HAP-1 (cell line): ENCODE measurements at regions not wholly inside any gene's neighbourhood (a gene's known extent, or its start where the extent isn't known, plus 50 kb on each side); places are given as distances from the start of the nearest gene placed in this dataset.

Experiments used
- DNase-seq, 2 experiments: peaks; one replicate each; pipeline ENCODE4 v3.0.0-alpha.2; 2016 to 2020; ENCODE audit warnings: low spot score in 2 of 2
- H3K27me3 ChIP-seq: fragments of 250-450 bp; sonication (Bioruptor Pico); 2 replicates; pipeline ENCODE4 v1.5.1; 2020; ENCODE audit warnings: low read depth, mild to moderate bottlenecking, moderate library complexity
- H3K36me3 ChIP-seq: fragments of 250-450 bp; sonication (Bioruptor Pico); replicated peaks from 2 replicates; pipeline ENCODE4 v1.5.1; 2020; ENCODE audit warnings: mild to moderate bottlenecking
- H3K4me1 ChIP-seq: fragments of 250-450 bp; sonication (Bioruptor Pico); 2 replicates; pipeline ENCODE4 v1.5.1; 2020; ENCODE audit warnings: mild to moderate bottlenecking
- H3K4me3 ChIP-seq: fragments of 250-450 bp; sonication (Bioruptor Pico); 2 replicates; pipeline ENCODE4 v1.5.1; 2020; ENCODE audit warnings: mild to moderate bottlenecking, moderate library complexity
- H3K9me3 ChIP-seq: fragments of 250-450 bp; sonication (Bioruptor Pico); 2 replicates; pipeline ENCODE4 v1.5.1; 2020; ENCODE audit warnings: mild to moderate bottlenecking, moderate library complexity
- in situ Hi-C: fragments of 300-500 bp; cut with MboI; formaldehyde crosslinking; loops from 3 replicates; pipeline ENCODE4 v1.14.3; 2020; ENCODE audit warnings: low sequenced_read_pairs, inconsistent platforms, mixed read lengths

DNA sequence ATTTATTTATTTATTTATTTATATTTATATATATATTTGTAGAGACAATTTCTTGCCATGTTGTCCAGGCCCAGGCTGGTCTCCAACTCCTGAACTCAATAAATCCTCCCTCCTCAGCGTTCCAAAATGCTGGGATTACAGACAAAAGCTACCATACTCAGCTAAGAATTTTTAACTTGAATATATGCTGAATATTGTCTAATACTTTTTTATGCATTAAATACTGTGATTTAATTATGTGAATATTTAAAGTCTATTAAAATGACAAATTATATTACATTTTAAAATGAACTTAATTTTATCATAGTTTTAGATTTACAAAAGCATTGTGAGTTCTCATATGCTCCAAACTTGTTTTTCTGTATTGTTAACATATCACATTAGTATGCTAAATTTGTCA lies 1022.4 kb downstream of the GRIK2 start:
- DNase-seq = no peak
- Histone ChIP-seq H3K9me3 (no peaks in the 10 kb centered on the region), H3K4me3 (no peak overlapping the region), H3K4me1 (no peaks in the 10 kb centered on the region), H3K27me3 (peaks cover 2% of the 10 kb centered on the region; the same call in 1 of the 2 replicates), H3K36me3 (no peaks in the 10 kb centered on the region)
- in situ Hi-C loops = no loop called here

DNA sequence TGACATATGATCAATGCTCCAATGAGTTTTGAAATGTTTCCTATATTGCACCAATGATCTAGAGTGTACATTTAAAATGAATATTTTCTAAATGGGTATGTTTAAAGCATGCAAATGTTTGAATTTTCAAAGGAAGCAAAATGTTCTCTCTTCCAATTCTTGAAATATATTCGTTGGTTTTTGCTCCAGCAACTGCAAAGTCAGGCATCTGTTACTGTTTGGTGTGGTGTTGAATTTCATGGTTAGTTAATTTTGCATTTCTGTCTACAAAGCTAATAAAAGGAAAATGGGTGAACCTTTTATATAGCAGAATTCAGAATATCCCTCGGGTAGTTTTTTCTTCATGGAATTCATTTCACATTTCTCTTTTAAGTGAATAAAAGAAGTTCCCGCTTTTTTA lies 1018.3 kb downstream of the GRIK2 start:
- DNase-seq = no peak
- Histone ChIP-seq H3K9me3 (no peaks in the 10 kb centered on the region), H3K36me3 (no peaks in the 10 kb centered on the region), H3K4me1 (no peaks in the 10 kb centered on the region), H3K4me3 (no peak overlapping the region), H3K27me3 (peaks cover 13% of the 10 kb centered on the region)
- in situ Hi-C loops = no loop called here

DNA sequence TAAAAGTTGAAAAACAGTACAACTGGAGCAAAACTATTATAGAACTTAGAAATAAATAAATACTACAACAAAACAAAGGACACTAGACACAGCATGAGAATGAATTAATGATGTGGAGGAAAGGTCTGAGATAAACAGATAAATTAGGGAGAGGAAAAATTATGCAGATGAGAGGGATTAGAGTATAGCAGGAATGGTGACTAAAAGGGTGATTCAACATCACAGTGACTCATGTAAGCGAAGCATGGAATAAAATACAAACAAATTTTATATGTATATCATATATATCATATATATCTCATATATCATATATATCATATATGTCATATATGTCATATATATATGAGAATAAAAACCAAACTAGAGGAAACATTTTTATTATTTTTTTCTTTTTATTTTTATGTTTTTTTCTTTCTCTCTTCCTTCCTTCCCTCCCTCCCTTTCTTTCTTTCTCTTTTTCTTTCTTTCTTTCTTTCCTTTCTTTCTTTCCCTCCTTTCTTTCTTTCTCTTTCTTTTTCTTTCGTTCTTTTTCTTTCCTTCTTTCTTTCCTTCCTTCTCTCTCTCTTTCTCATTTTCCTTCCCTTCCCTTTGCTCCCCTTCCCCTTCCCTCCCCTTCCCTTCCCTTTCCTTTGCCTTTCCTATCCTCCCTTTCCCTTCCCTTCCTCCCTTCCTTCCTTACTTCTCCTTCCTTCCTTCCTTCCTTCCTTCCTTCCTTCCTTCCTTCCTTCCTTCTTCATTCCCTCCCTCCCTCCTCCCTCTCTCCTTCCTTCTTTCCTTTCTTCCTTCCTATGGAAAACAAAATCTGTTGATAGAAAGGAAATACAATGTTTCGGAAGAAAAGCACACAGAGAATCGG lies 1014.6 kb downstream of the GRIK2 start:
- in situ Hi-C loops = no loop called here
- H3K27me3 ChIP-seq = peaks cover 14% of the 10 kb centered on the region
- H3K4me1 ChIP-seq = no peaks in the 10 kb centered on the region
- no peaks in the 10 kb centered on the region for H3K9me3 ChIP-seq
- DNase-seq = no peak
- H3K36me3 ChIP-seq = no peaks in the 10 kb centered on the region
- H3K4me3 ChIP-seq = no peak overlapping the region

DNA sequence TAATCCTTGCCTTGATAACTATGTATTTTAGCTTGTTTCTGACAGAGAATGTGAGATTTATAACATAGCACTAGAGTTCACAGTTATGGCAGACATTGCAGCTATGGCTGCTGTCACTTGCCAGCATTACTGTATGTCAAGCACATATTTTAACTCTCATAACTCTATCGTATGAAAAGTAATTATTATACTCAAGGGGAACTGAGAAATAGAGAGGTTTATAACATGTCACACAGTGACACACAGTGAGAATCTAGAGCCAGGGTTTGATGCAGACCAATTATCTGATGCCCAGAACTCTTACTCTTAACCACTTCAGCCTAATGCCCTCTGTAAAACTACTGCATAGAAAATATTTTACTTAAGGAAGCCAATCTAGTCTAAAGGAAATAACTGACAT lies 1012.4 kb downstream of the GRIK2 start:
- no peaks in the 10 kb centered on the region for H3K36me3 ChIP-seq
- no peak overlapping the region for H3K4me3 ChIP-seq
- H3K4me1 ChIP-seq = no peaks in the 10 kb centered on the region
- no peaks in the 10 kb centered on the region for H3K9me3 ChIP-seq
- DNase-seq = no peak
- in situ Hi-C loops = no loop called here
- peaks cover 17% of the 10 kb centered on the region for H3K27me3 ChIP-seq

DNA sequence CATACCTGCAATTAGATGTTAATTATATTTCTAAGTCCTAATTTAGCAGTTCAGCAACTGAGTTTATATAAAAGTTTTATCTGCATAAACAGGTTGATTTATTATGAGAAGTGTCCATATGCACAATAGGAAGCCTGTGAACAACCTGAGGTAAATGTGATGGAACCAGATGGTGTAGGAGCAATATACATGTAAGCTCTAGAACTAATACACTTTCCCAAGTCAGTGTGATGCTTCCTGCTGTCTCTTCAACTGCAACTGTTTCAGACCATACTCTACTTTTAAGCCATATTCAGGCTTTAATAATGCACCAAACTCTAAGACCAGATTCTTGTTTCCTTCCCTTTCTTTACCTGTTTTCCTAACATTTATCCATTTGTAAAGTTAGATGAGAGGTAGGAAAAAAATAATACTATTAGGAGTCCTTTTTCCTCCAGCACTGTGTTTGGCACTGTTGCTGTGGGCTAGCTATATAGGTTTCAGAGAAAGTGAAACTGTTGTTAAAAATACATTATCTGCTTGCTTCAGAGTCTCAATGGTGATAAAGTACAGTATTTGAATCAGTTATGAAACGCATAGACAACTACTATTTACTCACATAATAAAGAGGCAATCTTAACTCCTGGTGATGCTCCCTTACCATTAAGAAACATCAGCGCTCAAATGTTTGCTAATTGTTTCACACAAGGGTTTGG lies 1009.3 kb downstream of the GRIK2 start:
- Histone ChIP-seq H3K4me3 (no peak overlapping the region), H3K9me3 (no peaks in the 10 kb centered on the region), H3K4me1 (no peaks in the 10 kb centered on the region), H3K36me3 (no peaks in the 10 kb centered on the region), H3K27me3 (peaks cover 6% of the 10 kb centered on the region; the same call in 1 of the 2 replicates)
- DNase-seq = no peak
- in situ Hi-C loops = no loop called here

DNA sequence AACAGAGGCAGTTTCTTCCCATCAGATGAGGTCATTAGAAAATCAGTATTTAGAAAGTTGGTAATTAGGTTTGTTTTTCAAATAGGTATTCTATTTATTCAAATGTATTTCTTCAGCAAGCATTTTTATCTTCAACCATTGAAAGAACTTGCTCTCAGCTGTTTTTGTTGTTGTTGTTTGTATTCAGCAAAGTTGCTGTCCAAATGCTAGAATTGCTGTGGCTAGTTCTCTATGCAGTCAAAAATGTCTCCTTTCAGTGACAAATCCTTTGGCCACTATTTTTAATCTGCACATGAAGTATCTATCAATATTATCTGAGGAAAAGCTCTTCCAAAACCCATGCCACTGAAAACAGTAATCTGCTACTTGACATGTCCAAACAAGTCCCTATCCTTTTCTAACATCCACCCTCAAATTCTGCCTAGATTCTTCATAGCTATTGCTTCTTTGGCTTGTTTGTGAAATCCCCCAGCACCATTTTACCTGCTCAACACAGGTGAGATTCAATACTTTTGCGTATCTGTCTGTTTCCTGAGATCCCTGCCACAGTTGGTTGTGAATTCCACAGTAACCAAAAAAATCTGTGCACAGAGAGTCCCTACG lies 1005.4 kb downstream of the GRIK2 start:
- Histone ChIP-seq H3K4me3 (no peak overlapping the region), H3K4me1 (no peaks in the 10 kb centered on the region), H3K36me3 (no peaks in the 10 kb centered on the region), H3K27me3 (peaks cover 6% of the 10 kb centered on the region; the same call in 1 of the 2 replicates), H3K9me3 (no peaks in the 10 kb centered on the region)
- DNase-seq = no peak
- in situ Hi-C loops = no loop called here

DNA sequence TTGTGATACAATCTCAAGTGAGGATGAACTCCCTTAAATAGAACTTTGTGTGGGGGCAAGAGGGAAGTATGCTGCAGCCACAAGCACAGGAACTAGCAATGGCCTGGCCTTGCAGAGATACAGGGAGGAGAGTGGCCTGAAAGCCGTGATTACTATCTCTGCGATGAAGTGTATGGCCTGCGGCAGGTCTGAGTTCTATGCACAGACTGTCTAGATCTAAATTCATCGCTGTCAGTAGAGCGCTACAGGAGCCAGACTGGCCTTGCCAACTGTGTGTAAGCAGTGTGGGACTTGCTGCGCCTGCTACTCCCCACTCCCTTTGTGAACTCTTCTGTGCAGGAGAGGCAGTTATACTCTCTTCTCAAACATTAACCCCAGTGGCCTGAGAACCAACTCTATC lies 997.0 kb downstream of the GRIK2 start:
- H3K36me3 ChIP-seq = no peaks in the 10 kb centered on the region
- H3K27me3 ChIP-seq = no peaks in the 10 kb centered on the region; the same call in 1 of the 2 replicates
- H3K4me1 ChIP-seq = no peaks in the 10 kb centered on the region
- H3K4me3 ChIP-seq = no peak overlapping the region
- no peak for DNase-seq
- in situ Hi-C loops = no loop called here
- no peaks in the 10 kb centered on the region for H3K9me3 ChIP-seq

DNA sequence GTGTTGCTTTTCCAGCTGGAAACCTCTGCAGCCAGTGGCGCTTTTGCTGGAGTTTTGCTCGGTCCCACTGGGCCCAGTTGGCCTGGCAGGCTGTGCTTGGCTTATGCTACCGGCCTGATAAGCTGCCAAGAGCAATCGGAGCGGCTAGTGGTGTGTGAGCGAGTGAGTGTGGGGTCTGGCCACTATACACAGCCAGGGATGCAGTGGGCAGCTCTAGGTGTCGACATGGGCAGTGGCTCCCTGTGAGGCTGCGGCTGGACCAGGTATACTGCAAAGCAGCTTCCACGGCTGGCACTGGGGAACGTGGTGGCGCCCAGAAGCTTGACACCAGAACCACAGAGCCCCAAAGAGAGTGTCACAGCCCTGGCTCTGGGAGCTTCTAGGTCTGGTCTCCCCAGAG lies 996.5 kb downstream of the GRIK2 start:
- in situ Hi-C loops = no loop called here
- H3K4me3 ChIP-seq = no peak overlapping the region
- no peaks in the 10 kb centered on the region for H3K9me3 ChIP-seq
- no peaks in the 10 kb centered on the region for H3K36me3 ChIP-seq
- H3K4me1 ChIP-seq = no peaks in the 10 kb centered on the region
- DNase-seq = no peak
- no peaks in the 10 kb centered on the region; the same call in 1 of the 2 replicates for H3K27me3 ChIP-seq

DNA sequence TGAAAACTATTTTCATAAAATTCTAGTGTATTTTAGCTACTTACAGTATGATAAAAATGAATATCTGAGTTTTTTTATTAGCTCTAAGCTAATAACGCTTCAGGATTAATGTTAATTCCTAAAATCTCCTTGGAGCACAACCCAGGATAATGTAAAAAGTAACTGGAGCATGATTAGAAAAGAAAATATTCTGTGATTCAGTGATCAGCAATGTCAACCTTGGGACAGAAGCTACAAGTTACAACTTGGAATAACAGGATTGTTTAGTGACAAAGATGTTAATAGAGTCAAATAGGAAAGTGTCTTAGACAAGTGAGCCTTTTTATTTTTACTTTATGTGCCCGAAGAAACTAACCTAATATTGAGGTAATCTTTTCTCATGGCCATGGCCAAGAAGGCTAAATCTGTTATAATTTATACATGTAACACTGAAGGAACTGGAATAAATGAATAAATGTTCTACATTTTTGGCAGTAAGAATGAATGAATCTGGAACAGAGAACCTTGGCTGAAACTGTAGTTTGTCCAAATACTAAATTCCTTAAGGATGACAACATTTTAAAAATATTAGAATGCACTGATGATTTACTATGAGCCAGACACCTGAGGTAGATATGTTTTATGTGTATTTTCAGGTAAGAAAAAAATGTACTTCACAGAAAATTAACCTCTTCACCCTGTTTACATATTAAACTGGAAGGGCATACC lies 994.0 kb downstream of the GRIK2 start:
- H3K36me3 ChIP-seq = no peaks in the 10 kb centered on the region
- in situ Hi-C loops = no loop called here

DNA sequence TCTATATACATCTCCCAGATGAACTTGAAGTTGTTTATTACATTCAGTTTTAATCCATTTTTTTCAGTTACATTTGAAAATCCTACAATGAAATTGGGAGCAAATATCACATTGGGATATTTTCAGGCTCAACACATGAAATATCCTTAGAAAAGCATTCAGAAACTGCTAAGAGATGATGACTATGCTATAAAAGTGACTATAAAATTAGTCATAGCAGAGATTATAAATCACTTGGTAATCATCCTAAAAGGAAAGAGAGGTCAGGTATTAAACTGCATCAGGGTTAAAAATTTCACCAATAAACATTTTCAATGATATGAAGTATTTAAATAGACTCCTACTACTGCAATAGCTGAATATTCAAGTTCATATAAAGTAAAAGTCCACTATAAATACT lies 987.7 kb downstream of the GRIK2 start:
- Histone ChIP-seq H3K4me3 (no peak overlapping the region), H3K36me3 (no peaks in the 10 kb centered on the region), H3K27me3 (peaks cover 2% of the 10 kb centered on the region; the same call in 1 of the 2 replicates), H3K4me1 (no peaks in the 10 kb centered on the region), H3K9me3 (no peaks in the 10 kb centered on the region)
- in situ Hi-C loops = no loop called here
- no peak for DNase-seq

More for the DNA sequence above, 994.0 kb downstream of the GRIK2 start:
- Histone ChIP-seq H3K4me1 (no peaks in the 10 kb centered on the region), H3K4me3 (no peak overlapping the region), H3K9me3 (no peaks in the 10 kb centered on the region), H3K27me3 (no peaks in the 10 kb centered on the region; the same call in 1 of the 2 replicates)
- no peak for DNase-seq

DNA sequence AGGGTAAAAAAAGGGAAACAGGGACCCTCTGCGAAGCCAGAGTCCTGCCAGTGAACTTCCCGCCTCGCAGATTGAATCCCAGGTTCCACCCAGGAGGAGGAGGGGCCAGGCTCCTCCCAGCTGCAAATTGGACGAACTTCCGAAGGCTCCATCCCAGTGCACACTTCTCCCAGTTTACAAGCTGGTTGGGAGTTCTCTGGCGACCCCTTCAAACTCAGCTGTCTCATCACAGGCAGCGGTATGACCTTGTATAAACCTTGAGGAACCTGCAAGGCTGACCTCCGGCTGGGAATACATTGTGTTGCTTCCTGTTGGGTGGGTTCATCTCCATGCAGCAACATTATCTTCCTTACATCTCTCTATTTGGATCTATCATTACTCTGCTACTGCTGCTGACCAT lies 962.7 kb downstream of the GRIK2 start:
- in situ Hi-C loops = no loop called here
- DNase-seq = no peak

DNA sequence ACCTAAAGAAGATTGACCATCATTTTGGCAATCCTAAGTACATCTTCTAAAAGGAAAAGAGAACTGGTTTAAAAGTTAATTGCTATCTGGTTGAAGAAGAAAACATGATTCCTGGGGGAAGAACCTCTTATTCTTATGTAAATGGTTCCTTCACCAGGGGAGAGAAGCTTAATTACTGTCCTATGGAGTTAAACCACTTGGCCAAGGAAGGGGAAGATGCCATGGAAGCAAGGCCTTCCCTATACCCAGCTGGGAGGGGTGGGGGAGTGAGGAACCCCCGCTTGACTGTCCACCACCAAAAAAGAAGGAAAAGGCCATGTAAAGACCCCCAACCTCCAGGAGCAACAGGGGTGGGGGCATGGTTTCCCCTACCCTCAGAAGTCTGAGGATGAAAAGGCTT lies 962.1 kb downstream of the GRIK2 start:
- Histone ChIP-seq H3K4me1 (no peaks in the 10 kb centered on the region), H3K36me3 (no peaks in the 10 kb centered on the region), H3K4me3 (no peak overlapping the region), H3K9me3 (no peaks in the 10 kb centered on the region), H3K27me3 (no peaks in the 10 kb centered on the region; the same call in 1 of the 2 replicates)
- DNase-seq = no peak
- in situ Hi-C loops = no loop called here

More for the DNA sequence above, 962.7 kb downstream of the GRIK2 start:
- Histone ChIP-seq H3K4me3 (no peak overlapping the region), H3K9me3 (no peaks in the 10 kb centered on the region), H3K36me3 (no peaks in the 10 kb centered on the region), H3K4me1 (no peaks in the 10 kb centered on the region), H3K27me3 (peaks cover 2% of the 10 kb centered on the region)

DNA sequence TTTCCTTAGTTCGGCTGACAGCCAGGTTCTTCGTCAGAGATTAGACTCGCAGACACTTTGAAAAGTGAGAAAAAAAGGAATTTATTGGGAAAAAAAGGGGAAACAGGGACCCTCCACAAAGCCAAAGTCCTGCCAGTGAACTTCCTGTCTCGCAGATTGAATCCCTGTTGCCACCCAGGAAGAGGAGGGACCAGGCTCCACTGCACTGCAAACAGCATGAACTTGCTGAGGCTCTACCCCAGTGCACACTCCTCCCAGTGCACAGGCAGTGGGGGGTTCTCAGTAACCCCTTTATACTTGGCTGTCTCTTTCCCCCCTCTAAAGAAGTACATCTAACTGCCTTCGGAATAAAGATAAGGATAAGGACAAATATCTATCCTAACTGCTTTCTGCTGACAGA lies 959.0 kb downstream of the GRIK2 start:
- in situ Hi-C loops = no loop called here
- Histone ChIP-seq H3K27me3 (no peaks in the 10 kb centered on the region; the same call in 1 of the 2 replicates), H3K4me3 (no peak overlapping the region), H3K36me3 (no peaks in the 10 kb centered on the region), H3K4me1 (no peaks in the 10 kb centered on the region), H3K9me3 (no peaks in the 10 kb centered on the region)
- no peak for DNase-seq
